ENCODE measurements at regions not wholly inside any gene's neighbourhood (a gene's known extent, or its start where the extent isn't known, plus 50 kb on each side); places are given as distances from the start of the nearest gene placed in this dataset.

DNA sequence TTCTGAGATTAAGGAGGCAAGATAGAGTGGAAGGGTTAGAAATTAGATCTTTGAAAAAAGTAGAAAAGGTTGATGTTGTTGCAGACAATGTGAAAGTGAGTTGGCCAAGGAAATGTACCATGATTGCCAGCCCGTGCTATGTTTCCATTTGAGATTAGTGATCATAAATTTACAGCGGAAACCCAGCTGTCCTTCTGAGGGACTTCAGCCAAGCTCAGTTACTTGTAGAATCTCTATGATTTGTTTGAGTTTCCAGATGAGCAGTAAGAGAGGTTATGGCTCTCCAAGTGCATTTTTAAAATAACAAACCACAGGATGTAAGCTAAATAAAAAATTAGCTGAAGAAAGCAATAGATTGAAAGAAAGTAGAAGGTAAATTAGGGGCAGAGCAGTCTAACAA, 54.2 kb upstream of the RBMS3 start:
- no peaks in the 10 kb centered on the region for H3K36me3 Mint-ChIP-seq (ENCODE audit: insufficient read depth)
- ATAC-seq (replicated peaks; ENCODE audit: extremely low read depth, poor library complexity, severe bottlenecking) = no peak

GRCh38 chr3:29227307-29227706, 53.6 kb upstream of the RBMS3 start:
- ATAC-seq (replicated peaks; ENCODE audit: extremely low read depth, poor library complexity, severe bottlenecking) (no peak), DNase-seq (ENCODE audit: low spot score in 2 of 2) (no peak)
- no peak overlapping the region for H3K4me3 Mint-ChIP-seq
- H3K27me3 Mint-ChIP-seq = no peaks in the 10 kb centered on the region
- no peaks in the 10 kb centered on the region for H3K4me1 Mint-ChIP-seq
- no peaks in the 10 kb centered on the region for H3K36me3 Mint-ChIP-seq (ENCODE audit: insufficient read depth)
- peaks cover 13% of the 10 kb centered on the region for H3K9me3 Mint-ChIP-seq
- H3K27ac Mint-ChIP-seq (ENCODE audit: low read depth) = no peak overlapping the region

More for the DNA sequence above, 54.2 kb upstream of the RBMS3 start:
- Mint-ChIP-seq H3K27me3 (no peaks in the 10 kb centered on the region), H3K9me3 (peaks cover 13% of the 10 kb centered on the region), H3K4me1 (no peaks in the 10 kb centered on the region), H3K4me3 (no peak overlapping the region), H3K27ac (ENCODE audit: low read depth) (no peak overlapping the region)
- no peak for DNase-seq (ENCODE audit: low spot score in 2 of 2)
